HG02970 (cell line): ENCODE measurements at regions not wholly inside any gene's neighbourhood (a gene's known extent, or its start where the extent isn't known, plus 50 kb on each side); places are given as distances from the start of the nearest gene placed in this dataset.
"Not testable (repeated sequence)": the region's sequence is repeated elsewhere in the genome, so short reads cannot be mapped to it uniquely, and the experiment has no call there.

ENCODE experiments used
- ATAC-seq: cut with Tn5 transposase; IDR thresholded peaks from one replicate; pipeline ENCODE4 v1.9.1; 2021; ENCODE audit warnings: mild to moderate bottlenecking, moderate library complexity, moderate number of reproducible peaks; ENCODE audit not compliant: unreplicated experiment, low FRiP score

DNA sequence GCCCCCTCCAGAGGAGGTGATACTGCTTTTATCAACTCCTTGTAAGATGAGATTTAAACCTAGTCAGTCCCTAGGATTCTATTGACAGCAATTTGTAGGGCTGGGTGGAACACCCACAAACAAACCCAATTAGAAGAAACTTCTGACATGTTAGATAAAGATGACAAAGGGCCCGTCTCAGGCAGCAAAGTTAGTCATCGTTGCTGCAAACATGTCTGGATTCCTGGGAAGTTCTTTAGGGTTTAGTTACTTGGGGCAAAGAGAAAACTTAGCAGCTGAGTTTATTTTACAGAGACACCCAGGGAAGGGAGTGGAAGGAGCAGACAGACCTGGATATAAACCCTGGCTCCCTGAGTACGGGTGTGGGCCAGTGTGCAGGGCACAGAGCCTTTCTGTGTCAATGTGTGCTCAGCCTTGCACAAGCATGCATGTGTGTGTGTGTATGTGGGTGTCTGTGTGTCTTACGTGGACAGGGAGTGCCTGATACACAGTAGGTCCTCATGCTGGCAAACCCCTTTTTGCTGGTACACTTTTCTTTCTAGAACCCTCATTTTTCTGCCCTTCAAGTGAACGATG, 130.0 kb upstream of the STX18 start:
- ATAC-seq, result no peak

GRCh38 chr4:4670869-4671268, 129.0 kb upstream of the STX18 start:
- no peak for ATAC-seq

DNA sequence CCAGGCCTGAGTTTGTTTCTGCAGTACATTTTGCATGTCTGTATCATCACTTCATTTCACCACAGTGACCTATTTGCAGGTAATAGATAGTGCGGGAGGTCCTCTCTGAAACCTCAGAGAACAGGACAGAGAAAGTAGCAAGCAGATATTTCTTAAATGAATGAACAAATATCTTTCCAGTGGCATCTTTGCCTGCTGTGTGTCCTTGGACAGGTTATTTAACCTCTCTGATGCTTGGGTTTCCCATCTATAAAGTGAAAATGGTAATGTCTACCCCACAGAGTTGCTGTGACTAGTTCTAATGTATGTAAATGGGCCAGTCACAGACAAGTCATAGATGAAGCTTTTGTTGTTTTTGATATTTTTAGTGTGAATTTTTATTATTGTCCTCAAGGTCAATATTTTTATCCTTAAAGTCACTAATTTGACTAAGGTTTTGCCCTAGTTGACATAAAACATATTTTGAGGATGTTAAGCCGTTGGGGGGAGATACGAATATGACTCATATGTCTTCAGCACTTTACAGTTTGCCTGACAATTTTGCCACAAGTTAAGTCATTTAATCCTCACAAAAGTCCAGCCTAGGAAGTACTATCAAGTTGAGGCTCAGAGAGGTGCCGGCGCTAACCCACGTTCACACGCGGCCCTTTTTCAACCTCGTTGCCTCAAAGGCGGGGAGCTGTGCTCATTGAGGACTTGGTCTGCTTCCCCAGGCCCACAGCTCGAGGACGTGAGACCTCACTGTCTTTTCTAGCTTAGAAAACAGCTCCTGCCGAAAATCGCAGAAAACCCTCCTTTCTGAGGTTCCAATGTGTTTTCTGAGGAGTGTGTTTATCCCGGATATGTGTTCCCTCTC, 126.7 kb upstream of the STX18 start:
- no peak for ATAC-seq

DNA sequence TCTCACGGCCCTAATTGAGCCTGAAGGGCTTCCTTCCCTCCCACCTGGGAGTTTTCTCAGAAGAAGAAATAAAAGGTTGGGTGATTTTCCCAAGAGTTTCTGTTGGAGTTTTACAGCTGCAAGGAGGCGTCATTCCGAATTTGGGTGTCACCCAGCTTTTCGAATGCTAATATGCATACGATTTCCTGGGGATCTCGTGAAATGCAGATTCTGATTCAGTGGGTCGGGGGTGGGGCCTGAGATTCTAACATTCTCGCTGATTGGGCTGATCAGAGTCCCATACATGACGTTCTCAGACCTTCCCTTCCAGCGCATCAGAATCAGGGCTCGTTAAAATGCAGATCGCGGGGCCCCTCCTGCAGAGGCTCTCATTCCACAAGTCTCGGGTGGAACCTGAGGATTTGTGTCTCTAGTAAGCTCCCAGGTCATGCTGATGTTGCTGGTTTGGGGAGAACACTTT, 125.8 kb upstream of the STX18 start:
- ATAC-seq, result no peak

DNA sequence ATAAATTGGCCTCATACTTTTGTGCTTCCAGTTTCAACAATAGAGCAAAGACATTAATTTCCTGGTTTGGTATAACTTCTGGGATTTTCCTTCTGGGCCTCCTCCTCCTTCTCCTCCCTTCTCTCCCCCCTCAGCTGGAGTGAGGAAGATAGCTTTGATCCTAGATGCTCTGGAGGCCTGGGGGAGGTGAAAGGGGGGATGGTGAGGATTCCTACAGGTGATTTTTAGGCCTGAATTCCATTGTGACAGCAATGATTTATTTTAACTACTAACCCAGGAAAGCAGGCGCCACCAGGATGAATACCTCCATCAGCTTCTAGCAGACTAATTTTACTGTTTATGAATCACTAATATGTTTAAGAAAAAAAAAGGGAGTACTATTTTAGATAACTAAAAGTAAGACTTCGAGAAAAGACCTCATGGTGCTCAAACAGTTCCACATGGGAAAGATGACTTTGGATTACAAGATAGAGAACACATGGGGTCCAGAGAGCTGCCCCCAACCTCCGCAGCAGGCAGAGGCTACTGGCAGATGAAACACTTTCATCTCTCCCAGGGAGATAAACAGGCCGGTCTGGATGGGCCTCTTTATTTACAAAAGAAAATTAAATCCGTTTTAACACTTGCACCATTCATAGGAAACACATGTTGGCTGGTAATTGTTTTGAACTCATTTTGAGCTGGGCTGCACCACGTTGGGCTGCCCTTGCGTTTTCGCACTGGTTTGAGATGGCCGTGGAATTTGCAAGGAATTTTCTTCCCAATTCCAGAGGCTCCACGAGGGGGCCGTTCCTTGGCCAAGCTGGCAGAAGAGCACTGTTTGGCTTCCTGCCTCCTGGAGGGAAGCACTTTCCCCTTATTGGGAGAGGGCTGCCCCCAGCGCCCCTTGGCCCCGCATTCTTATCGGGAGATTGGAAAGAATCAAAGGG, 125.1 kb upstream of the STX18 start:
- ATAC-seq, result no peak

DNA sequence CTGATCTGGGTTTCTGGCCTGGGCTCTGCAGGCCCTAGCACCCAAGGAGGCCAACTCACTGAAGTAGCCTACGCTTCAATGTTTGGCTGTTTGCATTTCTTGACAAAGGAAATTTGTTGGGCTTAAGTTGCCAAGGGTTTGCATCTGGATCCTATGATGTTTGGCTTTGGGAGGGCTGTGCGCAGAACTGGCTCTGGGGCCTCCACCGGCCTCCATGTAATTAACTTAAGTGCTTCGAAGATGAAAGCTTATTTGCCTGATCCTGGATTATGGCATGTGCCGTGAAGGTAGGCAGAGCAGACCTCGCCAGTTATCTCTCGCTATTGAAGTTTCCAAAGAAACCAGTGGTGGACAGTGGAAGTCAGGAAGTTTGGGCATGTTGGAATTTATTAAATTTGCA, 124.3 kb upstream of the STX18 start:
- no peak for ATAC-seq

DNA sequence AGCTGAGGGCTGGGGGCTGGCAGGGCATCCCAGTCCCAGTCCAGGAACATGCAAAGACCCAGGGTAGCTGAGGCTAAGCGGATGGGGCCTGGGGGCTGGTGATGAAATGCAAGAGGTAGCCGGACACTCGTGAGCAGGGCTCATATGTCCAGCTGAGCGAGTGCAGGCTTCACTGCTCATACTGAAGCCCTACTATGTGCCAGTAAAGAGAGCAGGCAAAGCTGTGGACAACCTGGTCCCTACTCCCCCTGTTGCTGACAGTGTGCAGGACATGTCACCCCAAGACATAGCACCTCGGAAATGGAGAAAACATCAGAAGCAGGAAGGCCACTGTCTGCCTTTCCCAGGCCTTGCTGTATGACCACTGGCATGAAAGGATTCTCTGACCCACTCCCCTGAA, 122.4 kb upstream of the STX18 start:
- ATAC-seq, result no peak

DNA sequence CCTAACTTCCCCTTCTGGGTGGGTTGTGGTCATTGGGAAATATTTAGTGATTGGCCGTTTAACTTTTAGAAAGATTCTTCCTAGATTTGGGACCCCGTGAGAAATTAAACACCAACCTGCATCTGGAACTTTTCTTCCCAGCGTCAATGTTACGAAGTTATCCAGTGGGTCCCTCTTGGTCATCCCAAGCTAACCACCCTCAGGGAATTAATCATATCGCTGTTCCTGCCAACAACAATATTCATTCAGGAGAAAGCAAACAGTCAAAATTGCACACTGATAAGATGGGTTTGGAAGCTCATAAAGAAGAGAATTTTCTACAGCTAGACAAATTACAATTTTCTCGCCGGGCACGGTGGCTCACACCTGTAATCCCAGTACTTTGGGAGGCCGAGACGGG, 121.2 kb upstream of the STX18 start:
- ATAC-seq, result no peak

DNA sequence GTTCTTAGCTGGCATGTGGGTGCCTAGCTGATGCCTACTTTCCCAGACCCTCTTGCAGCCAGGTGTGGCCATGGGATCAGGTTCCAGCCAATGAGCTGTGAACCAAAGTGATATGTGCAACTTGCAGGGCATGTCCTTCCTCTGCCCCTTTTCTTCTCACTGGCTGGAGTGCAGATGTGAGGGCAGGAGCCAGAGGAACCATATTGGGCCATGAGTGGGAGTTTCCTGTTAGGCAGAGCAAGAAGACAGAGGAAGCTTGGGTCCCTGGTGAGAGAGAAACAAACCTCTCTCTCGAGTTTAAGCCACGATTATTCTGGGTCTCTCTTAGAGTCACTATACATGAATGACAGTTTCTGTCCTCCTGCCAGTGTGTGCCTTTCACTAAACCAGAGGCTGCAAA, 120.4 kb upstream of the STX18 start:
- no peak for ATAC-seq

GRCh38 chr4:4659871-4660651, 118.2 kb upstream of the STX18 start:
- ATAC-seq, result no peak

DNA sequence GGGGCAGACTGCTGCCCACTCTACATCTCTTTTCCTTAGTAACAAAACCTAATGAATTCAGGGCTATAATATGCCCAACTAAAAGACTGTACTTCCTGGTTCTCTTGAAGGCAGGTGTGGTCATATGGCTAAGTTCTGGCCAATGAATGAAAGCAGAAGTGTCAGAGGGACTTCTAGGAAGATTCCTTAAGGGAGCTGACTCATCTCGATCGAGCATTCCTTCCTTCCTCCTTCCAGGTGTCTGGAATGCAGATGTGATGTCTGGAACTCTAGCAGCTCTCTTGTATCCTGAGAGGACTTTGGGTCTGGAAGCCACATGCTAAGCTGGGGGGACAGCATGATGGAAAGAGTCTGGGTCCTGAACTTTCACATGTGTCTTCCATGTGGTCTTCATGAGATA, 116.2 kb upstream of the STX18 start:
- ATAC-seq, result no peak

GRCh38 chr4:4656977-4657376, 115.1 kb upstream of the STX18 start:
- no peak for ATAC-seq

DNA sequence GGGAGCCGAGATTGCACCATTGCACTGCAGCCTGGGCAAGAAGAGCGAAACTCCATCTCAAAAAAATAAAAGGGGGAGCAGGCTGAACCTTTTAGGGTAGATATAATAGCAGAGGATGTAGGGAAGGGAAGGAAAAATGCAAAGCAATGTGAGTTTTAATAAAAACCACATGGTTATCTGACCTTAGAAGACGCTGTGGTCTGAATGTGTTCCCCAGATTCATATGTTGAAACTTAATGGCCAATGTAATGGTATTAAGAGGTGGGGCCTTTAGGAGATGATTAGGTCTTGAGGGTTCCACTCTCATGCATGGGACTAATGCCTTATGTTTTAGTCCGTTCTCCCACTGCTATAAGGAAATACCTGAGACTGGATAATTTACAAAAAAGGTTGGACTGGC, 114.1 kb upstream of the STX18 start:
- ATAC-seq, result no peak

- ATAC-seq, result no peak
These were observed 113.2 kb upstream of the STX18 start for GRCh38 chr4:4655011-4655410.

DNA sequence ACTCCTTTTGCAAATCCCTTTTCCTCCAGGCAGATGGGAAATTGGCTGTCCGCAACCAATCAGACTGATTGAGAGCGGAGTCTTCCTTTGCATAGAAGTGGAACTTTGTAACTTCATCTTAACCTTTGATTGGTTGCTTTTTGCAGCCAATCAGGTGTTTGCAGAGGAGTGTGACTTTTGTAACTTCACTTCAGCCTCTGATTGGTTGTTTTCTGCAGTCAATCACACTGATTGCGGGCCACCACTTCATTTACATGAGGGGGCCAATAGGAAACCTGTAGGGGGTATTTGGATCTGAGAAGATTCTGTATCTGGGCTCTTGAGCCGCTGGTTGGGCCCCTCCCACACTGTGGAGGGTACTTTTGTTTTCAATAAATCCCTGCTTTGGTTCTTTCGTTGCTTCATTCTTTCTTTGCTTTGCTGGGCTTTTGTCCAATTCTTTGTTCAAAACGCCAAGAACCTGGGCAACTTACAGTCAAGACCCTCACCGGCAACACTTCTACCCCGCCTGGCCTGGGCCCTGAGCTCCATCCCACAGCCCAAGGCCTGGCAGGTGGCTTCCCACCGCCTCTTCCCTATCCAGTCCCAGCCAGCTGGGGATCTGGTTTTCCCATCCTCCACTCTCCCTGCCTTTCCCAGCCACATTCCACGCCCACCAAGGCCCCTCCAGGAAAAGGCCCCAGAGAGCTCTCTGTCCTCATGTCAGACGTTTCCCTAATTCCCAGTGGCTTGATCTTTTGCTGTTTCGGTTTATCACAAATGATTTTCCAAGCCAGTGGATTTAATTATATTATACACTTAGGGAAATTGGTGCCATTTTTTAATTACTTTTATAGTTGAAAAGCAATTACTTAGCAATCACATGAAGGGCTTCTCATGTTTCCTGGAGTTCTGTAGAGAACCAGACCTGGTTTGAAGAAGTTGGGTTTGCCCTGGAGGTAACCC, 110.2 kb upstream of the STX18 start:
- no peak for ATAC-seq

DNA sequence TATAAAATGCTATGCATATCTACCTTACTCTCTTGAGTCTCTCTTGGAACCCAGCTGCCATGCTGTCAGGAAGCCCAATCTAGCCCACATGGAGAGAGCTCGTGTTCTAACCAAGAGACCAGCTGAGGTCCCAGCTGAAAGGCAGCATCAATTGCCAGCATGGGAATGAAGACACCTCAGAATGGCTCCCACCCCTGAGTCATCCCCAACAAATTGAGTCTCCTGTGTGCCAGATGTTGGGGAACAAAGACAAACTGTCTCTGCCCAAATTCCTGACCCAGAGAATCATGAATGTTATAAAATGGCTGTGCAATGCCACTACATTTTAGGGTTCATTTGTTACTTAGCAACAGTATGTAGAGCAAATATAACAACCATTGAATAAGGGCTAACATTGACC, 105.2 kb upstream of the STX18 start:
- no peak for ATAC-seq

DNA sequence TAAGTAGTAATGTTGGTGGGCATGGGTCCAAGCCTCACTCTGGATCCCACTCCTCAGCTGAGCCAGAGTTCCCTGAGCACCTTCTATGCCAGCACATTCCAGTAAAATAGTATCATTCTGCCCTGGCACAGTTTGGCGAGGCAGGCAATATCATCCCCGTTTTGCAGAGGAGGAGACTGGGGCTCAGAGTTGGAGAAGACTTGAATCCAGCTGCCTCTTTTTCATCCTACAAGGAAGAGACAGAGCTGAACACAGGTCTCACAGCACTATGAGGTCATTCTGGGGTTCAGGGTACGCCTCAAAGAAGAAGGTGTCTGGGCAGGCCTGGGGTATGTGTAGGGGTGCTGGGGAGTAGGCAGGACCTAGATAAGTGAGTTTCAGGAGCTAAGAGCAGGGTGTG, 103.9 kb upstream of the STX18 start:
- ATAC-seq, result no peak

DNA sequence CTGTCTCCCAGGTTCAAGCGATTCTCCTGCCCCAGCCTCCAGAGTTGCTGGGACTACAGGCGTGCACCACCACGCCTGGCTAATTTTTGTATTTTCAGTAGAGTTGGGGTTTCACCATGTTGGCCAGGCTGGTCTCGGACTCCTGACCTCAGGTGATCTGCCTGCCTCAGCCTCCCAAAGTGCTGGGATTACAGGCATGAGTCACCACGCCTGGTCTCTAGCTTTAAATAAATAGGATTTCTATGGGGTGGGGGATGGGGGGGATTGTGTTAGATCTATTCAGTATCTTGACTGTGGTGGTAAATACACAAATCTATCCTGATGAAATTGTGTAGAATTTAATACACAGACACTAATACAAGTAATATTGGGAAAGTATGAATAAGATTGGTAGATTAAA, 102.4 kb upstream of the STX18 start:
- ATAC-seq, result not testable (repeated sequence)

DNA sequence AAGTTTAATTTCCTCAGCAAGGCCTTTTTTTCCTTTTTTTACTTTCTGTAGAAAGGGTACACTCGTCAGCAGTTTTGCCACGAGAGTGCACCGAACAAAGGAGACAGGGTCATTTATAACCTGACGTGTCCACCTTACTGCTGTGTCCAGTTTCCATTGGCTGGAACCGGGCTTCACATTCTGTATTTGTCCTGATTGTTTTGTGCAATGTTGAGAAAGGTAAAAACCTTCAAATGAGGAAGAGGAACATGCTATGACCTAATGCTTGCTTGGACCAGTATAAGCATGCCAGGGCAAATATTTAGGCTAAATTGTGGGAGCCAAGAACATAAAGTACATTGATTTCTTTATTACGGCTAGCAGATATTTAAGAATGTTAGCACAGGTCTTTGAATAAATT, 101.9 kb upstream of the STX18 start:
- not testable (repeated sequence) for ATAC-seq
